ENCODE measurements at regions not wholly inside any gene's neighbourhood (a gene's known extent, or its start where the extent isn't known, plus 50 kb on each side); places are given as distances from the start of the nearest gene placed in this dataset.
"Not testable (repeated sequence)": the region's sequence is repeated elsewhere in the genome, so short reads cannot be mapped to it uniquely, and the experiment has no call there.

DNA sequence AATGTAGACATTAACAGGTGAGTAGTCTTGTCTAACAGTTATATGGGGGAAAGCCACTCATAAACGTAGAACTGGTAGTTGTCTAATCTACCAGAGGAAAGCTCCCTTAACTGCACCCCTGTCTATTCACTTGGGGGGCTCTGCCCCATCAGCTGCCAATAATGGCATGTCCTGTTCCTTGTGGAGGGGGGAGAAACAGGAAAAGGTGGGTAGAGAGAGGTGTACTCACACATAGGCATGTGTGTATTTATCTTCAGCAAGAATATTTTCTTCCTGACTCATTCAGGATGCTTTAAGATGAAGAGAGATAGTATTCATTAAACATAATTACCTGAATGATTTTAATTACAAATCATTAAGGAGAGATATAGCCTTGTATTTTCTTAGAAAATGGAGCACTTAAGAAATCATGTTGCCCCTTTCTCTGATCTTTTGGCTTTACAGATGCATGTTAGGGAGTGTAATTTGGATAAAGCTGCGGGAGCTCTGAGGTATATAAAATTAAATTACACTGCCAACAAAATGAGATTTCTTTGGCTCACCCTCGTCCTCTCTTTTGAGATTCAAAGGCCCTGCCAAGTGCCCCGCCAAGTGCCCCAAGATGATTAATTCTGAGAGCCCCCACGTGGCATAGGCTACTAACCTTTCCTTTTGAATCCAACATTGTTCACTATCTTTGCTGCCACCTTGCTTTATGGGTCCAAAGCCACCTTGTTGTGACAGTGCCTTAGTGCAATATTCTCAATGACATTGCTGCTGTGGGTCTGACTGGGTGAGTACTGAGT is 286.3 kb upstream of the LYPLAL1 start:
- DNase-seq, result no peak

DNA sequence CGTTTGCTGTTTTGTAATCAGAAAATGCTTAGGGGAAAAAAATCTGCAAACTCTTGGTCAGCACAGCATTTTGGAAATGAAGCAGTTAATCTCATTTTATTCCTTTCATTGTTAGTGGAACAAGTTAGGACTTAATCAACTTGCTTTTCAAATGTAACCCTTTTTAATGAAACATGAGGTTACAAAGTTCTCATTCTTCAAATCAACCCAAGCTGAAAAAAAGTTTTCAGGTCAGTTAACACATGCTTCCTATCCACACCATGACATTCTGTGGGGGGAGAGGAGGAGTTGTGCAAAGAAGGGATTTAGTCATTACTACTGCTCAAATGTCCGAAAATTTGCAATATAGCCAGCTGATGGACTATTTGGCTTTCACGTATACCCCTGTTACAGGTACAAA is 283.2 kb upstream of the LYPLAL1 start:
- no peak for DNase-seq

DNA sequence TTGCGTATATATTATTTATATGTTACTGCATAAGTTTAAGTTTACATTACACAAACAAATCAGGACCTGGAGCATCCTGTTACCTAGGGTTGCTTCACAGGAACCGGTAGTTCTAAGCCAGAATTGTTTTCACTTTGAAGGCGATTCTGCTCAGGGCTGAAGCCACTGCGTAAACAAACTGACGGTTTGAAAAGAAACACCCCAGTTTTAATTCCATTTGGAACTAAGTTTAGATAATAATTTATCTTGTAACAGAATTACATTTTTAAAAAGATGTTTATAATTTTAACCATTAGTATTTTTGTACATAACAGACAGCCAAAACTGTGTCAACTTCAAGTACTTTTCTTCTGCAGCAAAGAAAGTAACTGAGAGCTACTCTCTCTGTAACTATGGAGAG is 282.1 kb upstream of the LYPLAL1 start:
- no peak for DNase-seq

- no peak for DNase-seq
Measured at GRCh38 chr1:218895064-218895587, 278.6 kb upstream of the LYPLAL1 start.

- no peak for DNase-seq
Measured at GRCh38 chr1:218896202-218896601, 277.5 kb upstream of the LYPLAL1 start.

GRCh38 chr1:218898921-218899320 is 274.8 kb upstream of the LYPLAL1 start:
- no peak for DNase-seq

- DNase-seq, result no peak
Measured at GRCh38 chr1:218900615-218901014, 273.1 kb upstream of the LYPLAL1 start.

DNA sequence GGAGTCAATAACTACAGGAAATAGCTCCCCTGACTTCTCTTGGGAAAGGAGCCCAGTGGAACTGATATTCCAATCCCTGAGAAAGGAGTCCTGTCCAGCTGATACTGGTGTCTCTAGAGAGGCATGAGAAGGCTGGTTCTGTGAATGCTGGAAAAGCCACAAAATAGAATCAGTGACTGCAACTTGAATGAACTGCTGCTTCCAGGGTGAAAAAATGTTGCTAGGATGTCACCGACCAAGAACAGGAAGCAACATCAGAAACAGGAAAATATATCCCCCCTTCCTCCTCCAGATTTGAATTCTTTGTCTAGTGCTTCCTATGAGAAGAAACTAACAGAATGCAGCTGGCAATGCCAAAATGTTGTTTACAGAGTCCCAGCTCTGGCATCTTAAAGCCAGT is 269.3 kb upstream of the LYPLAL1 start:
- DNase-seq, result no peak

DNA sequence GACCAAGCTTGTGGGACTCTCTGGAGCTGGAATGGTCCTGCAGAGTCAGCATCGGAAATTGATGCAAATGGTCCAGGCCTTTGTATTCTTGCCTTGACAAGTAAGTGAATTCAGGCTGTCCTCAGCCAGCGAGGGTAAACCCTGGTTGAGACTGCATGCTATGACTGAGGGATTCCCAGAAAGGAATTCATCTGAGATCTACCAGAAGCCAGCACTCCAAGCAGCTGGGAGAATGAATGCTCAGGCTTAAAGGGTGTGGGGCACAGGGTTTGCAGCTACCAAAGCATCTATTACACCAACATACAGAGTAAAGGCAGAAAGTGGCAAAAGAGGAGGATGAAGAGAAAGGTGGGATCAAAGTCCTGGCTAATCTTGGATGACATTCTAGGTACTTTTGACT is 257.0 kb upstream of the LYPLAL1 start:
- DNase-seq, result no peak

GRCh38 chr1:218917656-218918055 is 256.0 kb upstream of the LYPLAL1 start:
- no peak for DNase-seq

DNA sequence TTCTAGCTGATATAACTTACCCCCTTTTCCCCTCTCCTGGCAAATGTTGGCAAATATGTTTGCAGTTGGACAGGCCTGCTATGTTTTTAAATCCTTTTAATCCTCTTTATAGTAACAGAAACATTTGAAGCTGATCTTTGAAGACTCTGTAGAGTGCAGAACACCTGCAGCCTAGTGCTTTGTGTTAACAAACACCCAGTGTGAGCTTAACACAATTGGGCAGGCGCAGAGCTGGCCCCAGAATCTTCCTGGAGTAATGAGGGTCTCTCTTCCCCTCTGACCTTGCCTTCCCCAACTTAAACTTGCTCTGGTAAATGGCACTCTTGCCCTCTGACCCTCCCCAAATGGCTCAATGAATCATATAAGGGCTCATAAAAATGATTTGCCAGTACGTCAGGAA is 247.9 kb upstream of the LYPLAL1 start:
- DNase-seq, result no peak

DNA sequence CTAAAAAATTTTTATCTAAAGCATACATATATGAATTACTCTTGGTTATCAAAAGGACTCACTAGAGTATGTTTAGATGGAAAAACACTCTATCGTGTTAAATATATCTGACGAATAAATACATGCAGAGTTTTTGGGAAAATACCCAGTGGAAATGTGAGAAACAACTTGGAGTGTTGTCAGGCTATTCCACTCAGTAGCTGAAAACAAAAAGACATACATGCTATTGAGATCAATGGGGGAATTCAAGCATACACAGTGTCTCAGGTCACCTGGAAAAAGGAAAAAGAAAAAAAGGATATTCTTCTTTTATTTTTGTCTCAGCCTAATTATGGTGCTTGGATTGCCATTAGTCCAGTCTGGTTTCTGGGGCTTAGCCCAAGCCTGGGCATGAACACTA is 247.0 kb upstream of the LYPLAL1 start:
- no peak for DNase-seq

DNA sequence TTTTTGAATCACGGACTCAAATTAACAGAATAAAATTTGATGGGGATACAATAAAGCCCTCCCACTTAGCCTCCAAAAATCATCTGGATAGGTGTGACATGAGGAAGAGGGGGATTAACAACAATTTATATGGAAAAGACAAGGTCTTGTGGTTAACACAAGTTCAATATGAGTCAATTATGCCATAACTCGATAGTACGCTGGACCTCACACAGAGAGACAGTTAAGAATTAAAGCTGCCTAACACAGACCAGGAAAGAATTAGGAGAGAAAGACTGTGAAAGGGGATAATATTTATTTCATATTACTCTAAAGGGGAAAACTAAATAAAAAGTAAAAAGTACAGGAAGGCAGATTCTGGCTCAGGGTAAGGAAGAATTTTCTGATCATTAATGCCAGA is 243.7 kb upstream of the LYPLAL1 start:
- no peak for DNase-seq

DNA sequence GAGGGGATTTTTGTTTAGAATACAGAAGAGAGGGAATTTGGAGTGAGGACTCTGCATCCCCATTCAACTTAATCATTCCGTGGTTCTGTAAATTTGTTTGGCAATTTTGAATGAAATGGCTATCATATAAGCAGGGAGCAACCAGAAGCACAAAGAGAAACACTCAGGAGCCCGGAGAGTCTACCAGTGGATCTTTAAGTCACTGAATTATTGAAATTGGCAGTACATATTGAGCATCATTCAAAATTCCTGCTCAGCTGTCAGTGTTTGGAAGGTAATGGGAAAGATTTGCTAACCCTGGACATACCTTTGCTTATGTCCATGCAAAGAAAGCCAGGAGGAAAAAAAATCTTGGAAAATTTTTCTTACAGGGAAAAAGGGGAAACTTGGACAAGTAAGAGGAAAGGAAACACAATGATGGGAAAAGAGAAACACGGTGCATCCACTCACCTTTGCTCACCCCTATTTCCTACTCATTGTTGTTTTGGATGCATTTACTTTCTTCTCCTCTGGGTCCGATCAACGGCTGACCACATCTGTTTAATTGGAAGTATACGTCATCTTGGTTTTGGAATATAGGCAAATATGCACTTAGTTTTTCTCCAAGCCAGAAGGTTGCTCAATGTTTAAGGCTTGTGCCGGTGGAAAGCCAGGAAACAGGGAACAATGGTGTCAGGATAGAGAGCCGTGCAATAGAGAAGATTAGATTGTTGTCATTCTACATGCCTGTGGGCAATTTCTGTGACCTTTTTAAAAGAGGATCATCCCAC is 243.0 kb upstream of the LYPLAL1 start:
- no peak for DNase-seq

GRCh38 chr1:218931324-218931723 is 242.4 kb upstream of the LYPLAL1 start:
- no peak for DNase-seq

DNA sequence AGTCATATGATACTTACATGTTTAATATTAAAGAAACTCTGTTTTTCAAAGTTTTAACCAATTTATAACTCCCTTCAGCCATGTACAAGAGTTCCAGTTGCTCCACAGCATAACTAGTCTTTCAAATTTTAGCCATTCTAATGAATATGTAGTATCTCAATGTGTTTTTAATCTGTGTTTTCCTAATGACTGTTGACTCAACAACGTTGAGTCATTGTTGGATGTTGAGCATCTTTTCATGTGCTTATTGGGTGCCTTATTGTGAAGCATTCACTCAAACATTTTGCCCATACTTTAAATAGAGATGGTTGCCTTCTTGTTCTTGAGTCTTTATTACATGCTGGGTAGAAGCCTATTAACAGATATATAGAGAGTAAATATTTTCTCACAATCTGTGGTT is 240.2 kb upstream of the LYPLAL1 start:
- DNase-seq, result no peak

DNA sequence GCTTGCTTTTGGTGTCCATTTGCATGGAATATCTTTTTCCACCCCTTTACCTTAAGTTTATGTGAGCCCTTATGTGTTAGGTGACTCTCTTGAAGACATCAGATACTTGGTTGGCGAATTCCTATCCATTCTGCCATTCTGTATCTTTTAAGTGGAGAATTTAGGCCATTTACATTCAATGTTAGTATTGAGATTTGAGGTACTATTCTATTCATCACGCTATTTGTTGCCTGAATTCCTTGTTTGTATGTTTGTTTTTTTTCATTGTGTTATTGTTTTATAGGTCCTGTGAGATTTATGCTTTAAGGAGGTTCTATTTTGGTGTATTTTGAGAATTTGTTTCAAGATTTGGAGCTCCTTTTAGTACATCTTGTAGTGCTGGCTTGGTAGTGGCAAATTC is 238.3 kb upstream of the LYPLAL1 start:
- DNase-seq, result not testable (repeated sequence)

- no peak for DNase-seq
Measured at GRCh38 chr1:218938259-218938658, 235.4 kb upstream of the LYPLAL1 start.

- no peak for DNase-seq
Measured at GRCh38 chr1:218939095-218939494, 234.6 kb upstream of the LYPLAL1 start.

DNA sequence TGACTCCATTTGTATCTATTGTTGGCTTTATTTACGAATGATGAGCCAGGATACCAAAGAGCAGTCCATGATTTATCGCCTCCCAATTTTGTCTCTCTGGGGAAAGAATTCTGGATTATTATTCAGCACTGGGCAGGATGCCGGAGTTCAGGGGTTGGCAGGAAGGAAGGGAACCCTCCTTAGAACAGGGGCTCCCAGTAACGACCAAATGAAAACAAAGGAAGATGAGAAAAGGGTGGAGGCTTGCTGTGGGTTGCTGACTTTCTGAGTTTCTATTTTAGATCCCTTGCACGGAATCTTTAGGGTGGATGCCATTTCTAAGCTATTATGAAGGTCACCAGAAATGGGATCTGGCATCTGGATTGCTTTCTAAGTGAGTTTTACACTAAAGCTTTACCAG is 231.2 kb upstream of the LYPLAL1 start:
- no peak for DNase-seq

- no peak for DNase-seq
Measured at GRCh38 chr1:218943371-218943770, 230.3 kb upstream of the LYPLAL1 start.

DNA sequence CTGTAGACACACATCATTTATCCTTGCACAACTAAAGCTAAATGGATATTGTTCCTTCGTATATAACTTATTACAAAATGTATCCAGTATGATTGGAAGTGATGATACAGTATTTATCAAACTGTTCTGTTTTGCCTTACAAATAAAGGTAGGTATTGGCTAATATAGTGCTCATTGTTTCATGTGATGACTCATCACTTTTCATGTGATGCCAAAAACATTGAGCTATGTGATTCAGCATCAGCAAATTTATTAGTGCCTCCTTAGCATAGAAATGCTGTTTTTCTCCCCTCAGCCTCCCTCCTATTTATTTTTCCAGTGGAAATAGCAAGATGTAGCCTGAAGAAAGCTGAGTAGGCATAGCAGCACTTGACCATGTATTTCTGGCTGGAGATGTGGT is 228.6 kb upstream of the LYPLAL1 start:
- DNase-seq, result no peak

DNA sequence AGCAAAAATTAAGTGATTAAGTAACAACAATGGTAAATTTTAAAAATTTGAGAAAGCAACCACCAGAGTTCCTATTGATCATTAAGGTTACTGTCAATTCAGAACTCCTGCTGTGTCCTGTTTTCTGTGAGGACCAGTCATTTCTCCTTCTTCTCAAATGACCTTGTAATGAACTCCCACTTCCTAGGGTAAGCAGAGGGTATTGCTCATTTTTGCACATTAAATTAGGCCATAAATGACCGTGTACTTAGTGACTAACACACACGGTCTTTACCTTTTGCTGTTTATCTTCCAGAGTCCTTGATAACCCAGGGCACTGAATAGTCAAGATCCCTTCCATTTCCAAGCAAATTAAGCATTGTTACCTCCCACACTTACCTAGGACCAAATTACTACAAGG is 227.5 kb upstream of the LYPLAL1 start:
- no peak for DNase-seq

DNA sequence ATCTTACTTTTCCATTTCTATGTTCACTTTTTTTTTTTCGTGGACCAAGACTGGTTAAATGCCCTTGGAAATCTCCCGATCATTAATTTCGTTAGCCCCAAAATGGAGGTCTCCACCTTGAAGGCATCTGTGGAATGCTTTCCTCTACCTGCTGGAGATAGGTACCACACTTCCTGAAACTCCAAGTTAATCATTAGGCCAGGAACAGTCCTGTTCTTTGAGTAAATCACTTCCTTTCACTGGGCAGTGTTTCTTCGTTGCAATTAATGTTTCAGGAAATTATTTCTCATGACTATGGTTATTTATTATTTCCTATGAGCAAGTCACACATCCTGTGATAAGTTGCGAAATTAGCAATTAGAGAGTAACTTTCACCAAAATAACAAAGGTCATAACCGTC is 225.2 kb upstream of the LYPLAL1 start:
- DNase-seq, result no peak
